Keratinocyte (primary cell): ENCODE measurements at regions not wholly inside any gene's neighbourhood (a gene's known extent, or its start where the extent isn't known, plus 50 kb on each side); places are given as distances from the start of the nearest gene placed in this dataset.

ENCODE experiments used
- DNase-seq: peaks from one replicate; pipeline ENCODE4 v3.0.0-alpha.2; 2011; ENCODE audit warnings: low read depth, missing footprints, low spot score
- FAIRE-seq: peaks from 2 replicates; lab custom pipeline; 2011; peaks lifted over from hg19 to GRCh38; lab: Jason Lieb, UNC
- H2AFZ ChIP-seq: 2 replicates; pipeline ENCODE4 v1.6.0; 2012; ENCODE audit warnings: low read length, control low read depth, inconsistent platforms; ENCODE audit not compliant: control insufficient read depth
- H3K27ac ChIP-seq: 2 replicates; pipeline ENCODE4 v1.5.1; 2011; ENCODE audit warnings: low read length; ENCODE audit not compliant: control insufficient read depth, insufficient read depth
- H3K27me3 ChIP-seq: 3 replicates; pipeline ENCODE4 v1.6.0; 2011; ENCODE audit warnings: low read length; ENCODE audit not compliant: control insufficient read depth, insufficient read depth; ENCODE audit errors: extremely low read depth
- H3K36me3 ChIP-seq, 2 experiments: 2 replicates in 1 of 2; 3 replicates in 1 of 2; pipeline ENCODE4 v1.5.1; 2011; ENCODE audit warnings: low read length in 2 of 2, mild to moderate bottlenecking in 1 of 2; ENCODE audit not compliant: control insufficient read depth in 2 of 2, insufficient read depth in 2 of 2; ENCODE audit errors: extremely low read depth in 1 of 2
- H3K4me1 ChIP-seq: 3 replicates; pipeline ENCODE4 v1.5.1; 2011; ENCODE audit warnings: low read length; ENCODE audit not compliant: control insufficient read depth, insufficient read depth; ENCODE audit errors: extremely low read depth
- H3K4me2 ChIP-seq: 3 replicates; pipeline ENCODE4 v1.6.0; 2011; ENCODE audit warnings: low read depth, low read length; ENCODE audit not compliant: control insufficient read depth, insufficient read depth; ENCODE audit errors: extremely low read depth
- H3K4me3 ChIP-seq, 3 experiments: fragments of 200-600 bp in 1 of 3; sonication (generic) in 1 of 3; 2 replicates in 2 of 3; 3 replicates in 1 of 3; pipeline ENCODE4 v1.5.1; 2011 to 2016; ENCODE audit warnings: low read length in 3 of 3, mild to moderate bottlenecking in 3 of 3, control low read depth in 2 of 3, inconsistent platforms in 1 of 3, low read depth in 1 of 3, mixed read lengths in 1 of 3, mixed run types in 1 of 3, moderate library complexity in 1 of 3; ENCODE audit not compliant: control insufficient read depth in 2 of 3, insufficient read depth in 2 of 3; ENCODE audit errors: extremely low read depth in 1 of 3
- H3K79me2 ChIP-seq: 2 replicates; pipeline ENCODE4 v1.6.0; 2012; ENCODE audit warnings: low read length; ENCODE audit not compliant: control insufficient read depth, insufficient read depth
- H3K9ac ChIP-seq: 3 replicates; pipeline ENCODE4 v1.6.0; 2011; ENCODE audit warnings: low read length; ENCODE audit not compliant: control insufficient read depth, insufficient read depth; ENCODE audit errors: extremely low read depth
- H3K9me1 ChIP-seq: 3 replicates; pipeline ENCODE4 v1.6.0; 2011; ENCODE audit warnings: low read length; ENCODE audit not compliant: control insufficient read depth, insufficient read depth; ENCODE audit errors: extremely low read depth
- H3K9me3 ChIP-seq: 2 replicates; pipeline ENCODE4 v1.5.1; 2012; ENCODE audit warnings: low read depth, low read length; ENCODE audit not compliant: control insufficient read depth
- H4K20me1 ChIP-seq: 3 replicates; pipeline ENCODE4 v1.6.0; 2011; ENCODE audit warnings: low read length; ENCODE audit not compliant: control insufficient read depth, insufficient read depth; ENCODE audit errors: extremely low read depth
- EZH2 ChIP-seq: IDR thresholded peaks from one replicate; pipeline ENCODE4 v1.6.1; 2012; ENCODE audit warnings: inconsistent platforms, mild to moderate bottlenecking, low read length, moderate library complexity
- dilution Hi-C: fragments of 300-500 bp; cut with MboI; formaldehyde crosslinking; loops from one replicate; pipeline ENCODE4 v1.7.0; 2020; ENCODE audit warnings: low sequenced_read_pairs; ENCODE audit not compliant: extremely low pct_ligation_motif_present
- TF ChIP-seq, protein P1 (sequence below), 3 experiments: IDR thresholded peaks in 1 of 3; conservative IDR thresholded peaks in 1 of 3; optimal IDR thresholded peaks in 1 of 3; 2 replicates in 2 of 3; 3 replicates in 1 of 3; pipeline versions ENCODE3 to v1.5.1; 2011; ENCODE audit warnings: low read length in 3 of 3, mild to moderate bottlenecking in 3 of 3, moderate library complexity in 2 of 3, control low read depth in 1 of 3, inconsistent platforms in 1 of 3; ENCODE audit not compliant: insufficient read depth in 2 of 3; ENCODE audit errors: extremely low read depth in 1 of 3

DNA sequence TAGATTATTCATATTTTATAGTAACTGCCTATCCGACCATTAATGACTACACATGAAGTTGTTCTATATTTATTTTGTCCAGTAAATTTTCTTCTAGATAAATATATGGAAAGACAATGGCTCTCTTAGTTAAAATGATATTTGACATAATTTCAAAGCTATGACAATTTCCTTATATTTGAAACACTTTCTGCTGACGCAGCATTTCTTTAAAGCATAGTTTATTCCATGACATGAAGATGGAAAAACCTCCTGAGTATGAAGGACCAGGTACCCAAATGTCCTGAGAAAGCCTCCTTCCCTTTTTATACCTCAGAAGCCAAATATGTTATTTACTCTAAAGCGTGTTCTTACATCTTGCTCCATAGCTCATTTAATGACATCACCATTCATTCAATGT is 831.6 kb downstream of the EFNB2 start:
- Histone ChIP-seq H3K4me2 (no peak overlapping the region), H3K9me3 (no peaks in the 10 kb centered on the region), H2AFZ (no peak overlapping the region), H3K27me3 (no peaks in the 10 kb centered on the region), H3K36me3 (no peaks in the 10 kb centered on the region), H3K9me1 (no peaks in the 10 kb centered on the region), H3K27ac (no peak overlapping the region), H3K79me2 (no peaks in the 10 kb centered on the region), H3K9ac (no peak overlapping the region), H3K4me1 (no peaks in the 10 kb centered on the region), H4K20me1 (no peaks in the 10 kb centered on the region), H3K4me3 (no peak overlapping the region)
- no peak for TF ChIP-seq EZH2
- TF ChIP-seq, protein P1, sequence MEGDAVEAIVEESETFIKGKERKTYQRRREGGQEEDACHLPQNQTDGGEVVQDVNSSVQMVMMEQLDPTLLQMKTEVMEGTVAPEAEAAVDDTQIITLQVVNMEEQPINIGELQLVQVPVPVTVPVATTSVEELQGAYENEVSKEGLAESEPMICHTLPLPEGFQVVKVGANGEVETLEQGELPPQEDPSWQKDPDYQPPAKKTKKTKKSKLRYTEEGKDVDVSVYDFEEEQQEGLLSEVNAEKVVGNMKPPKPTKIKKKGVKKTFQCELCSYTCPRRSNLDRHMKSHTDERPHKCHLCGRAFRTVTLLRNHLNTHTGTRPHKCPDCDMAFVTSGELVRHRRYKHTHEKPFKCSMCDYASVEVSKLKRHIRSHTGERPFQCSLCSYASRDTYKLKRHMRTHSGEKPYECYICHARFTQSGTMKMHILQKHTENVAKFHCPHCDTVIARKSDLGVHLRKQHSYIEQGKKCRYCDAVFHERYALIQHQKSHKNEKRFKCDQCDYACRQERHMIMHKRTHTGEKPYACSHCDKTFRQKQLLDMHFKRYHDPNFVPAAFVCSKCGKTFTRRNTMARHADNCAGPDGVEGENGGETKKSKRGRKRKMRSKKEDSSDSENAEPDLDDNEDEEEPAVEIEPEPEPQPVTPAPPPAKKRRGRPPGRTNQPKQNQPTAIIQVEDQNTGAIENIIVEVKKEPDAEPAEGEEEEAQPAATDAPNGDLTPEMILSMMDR (optimal IDR thresholded peaks at IDR 0.05 in 1 of 3, IDR thresholded peaks at IDR 0.05 in 1 of 3, conservative IDR thresholded peaks at IDR 0.05 in 1 of 3; ENCODE audit: extremely low read depth in 1 of 3, insufficient read depth in 2 of 3, low read length in 3 of 3), result no peak
- FAIRE-seq (no peak), DNase-seq (no peak)
- dilution Hi-C loops, result no loop called here

DNA sequence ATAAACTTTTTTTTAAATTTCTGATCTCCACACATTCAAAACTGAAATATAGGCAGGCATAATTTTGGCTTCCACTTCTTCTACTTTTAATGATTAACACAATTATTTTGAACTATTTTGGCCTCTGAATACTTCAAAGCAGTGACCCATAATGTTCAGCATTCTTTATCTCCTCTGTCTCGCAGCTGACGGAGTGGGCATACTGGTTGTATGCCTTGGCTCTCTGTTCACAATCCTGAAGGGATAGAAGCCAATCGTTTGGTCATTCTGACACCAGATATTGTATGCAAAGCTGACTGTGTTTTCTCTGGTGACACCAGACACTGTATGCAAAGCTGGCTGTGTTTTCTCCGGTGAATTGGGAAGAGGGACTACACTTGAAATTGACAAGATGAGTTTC is 833.0 kb downstream of the EFNB2 start:
- no peaks in the 10 kb centered on the region for H3K27me3 ChIP-seq
- H3K9me3 ChIP-seq, result no peaks in the 10 kb centered on the region
- no peaks in the 10 kb centered on the region for H4K20me1 ChIP-seq
- FAIRE-seq, result no peak
- no peak for DNase-seq
- H3K4me1 ChIP-seq, result no peaks in the 10 kb centered on the region
- H3K36me3 ChIP-seq, result no peaks in the 10 kb centered on the region
- no peak for TF ChIP-seq EZH2
- TF ChIP-seq, protein P1 (optimal IDR thresholded peaks at IDR 0.05 in 1 of 3, IDR thresholded peaks at IDR 0.05 in 1 of 3, conservative IDR thresholded peaks at IDR 0.05 in 1 of 3; ENCODE audit: extremely low read depth in 1 of 3, insufficient read depth in 2 of 3, low read length in 3 of 3), result no peak
- H3K9ac ChIP-seq, result no peak overlapping the region
- H3K9me1 ChIP-seq, result no peaks in the 10 kb centered on the region
- dilution Hi-C loops, result no loop called here
- H3K4me3 ChIP-seq, result no peak overlapping the region
- no peak overlapping the region for H3K4me2 ChIP-seq
- no peaks in the 10 kb centered on the region for H3K79me2 ChIP-seq
- H3K27ac ChIP-seq, result no peak overlapping the region
- no peak overlapping the region for H2AFZ ChIP-seq
